T-cell (primary cell): ENCODE measurements at regions not wholly inside any gene's neighbourhood (a gene's known extent, or its start where the extent isn't known, plus 50 kb on each side); places are given as distances from the start of the nearest gene placed in this dataset.

Source experiments
- ATAC-seq, 4 experiments: fragments of 200-7000 bp in 3 of 4; fragments of 150-1000 bp in 1 of 4; cut with Tn5 transposase; replicated peaks in 1 of 4; 1 replicate in 3 of 4; 2 replicates in 1 of 4; pipeline ENCODE4 v1.10.0; 2021; ENCODE audit warnings: moderate library complexity in 3 of 4, mild to moderate bottlenecking in 2 of 4, moderate number of reproducible peaks in 1 of 4
- CTCF ChIA-PET, 2 donors: fragments of 300-600 bp; sonication (Branson Sonifier 250); formaldehyde crosslinking; loops; one replicate each; lab custom pipeline; 2022; ENCODE audit warnings: antibody characterized with exemption in 2 of 2; lab: Charles Lee
- POLR2A ChIA-PET, 2 donors: fragments of 300-600 bp; sonication (Branson Sonifier 250); formaldehyde crosslinking; loops; one replicate each; lab custom pipeline; 2022; ENCODE audit warnings: antibody characterized with exemption in 2 of 2; lab: Charles Lee
- DNase-seq, 35 experiments: peaks; one replicate each; pipeline versions ENCODE4 v3.0.0 to v3.0.0-alpha.2; 2013 to 2023
- H3K27ac ChIP-seq: one replicate; pipeline ENCODE4 v1.5.1; 2013; ENCODE audit warnings: low read length
- H3K27me3 ChIP-seq, 2 experiments: replicated peaks in 1 of 2; 1 replicate in 1 of 2; 2 replicates in 1 of 2; pipeline versions ENCODE4 v1.6.1 to v1.7.0; 2013; ENCODE audit warnings: low read length in 1 of 2, mixed read lengths in 1 of 2; ENCODE audit not compliant: control insufficient read depth in 2 of 2, insufficient read depth in 2 of 2; ENCODE audit errors: extremely low read depth in 1 of 2
- H3K36me3 ChIP-seq, 2 donors: 1 replicate in 1 of 2; 2 replicates in 1 of 2; pipeline versions ENCODE4 v1.6.1 to v1.7.0; 2013; ENCODE audit warnings: low read length in 1 of 2; ENCODE audit not compliant: control insufficient read depth in 2 of 2, insufficient read depth in 1 of 2; ENCODE audit errors: extremely low read depth in 1 of 2
- H3K4me1 ChIP-seq, 2 experiments: 1 replicate in 1 of 2; 2 replicates in 1 of 2; pipeline versions ENCODE4 v1.6.1 to v1.7.0; 2013; ENCODE audit warnings: low read length in 2 of 2, mixed read lengths in 1 of 2; ENCODE audit not compliant: insufficient read depth in 2 of 2, control insufficient read depth in 1 of 2; ENCODE audit errors: extremely low read depth in 1 of 2
- H3K4me3 ChIP-seq, 2 donors: 1 replicate in 1 of 2; 2 replicates in 1 of 2; pipeline versions ENCODE4 v1.5.1 to v1.7.0; 2013; ENCODE audit warnings: mild to moderate bottlenecking in 2 of 2, low read length in 1 of 2, moderate library complexity in 1 of 2; ENCODE audit not compliant: control insufficient read depth in 1 of 2; ENCODE audit errors: extremely low read depth in 1 of 2
- H3K9me3 ChIP-seq: 2 replicates; pipeline ENCODE4 v1.7.0; 2013
- H3K27ac Mint-ChIP-seq, 2 donors: one replicate each; pipeline ENCODE4 v1.8.0; 2020 to 2021; ENCODE audit warnings: mild to moderate bottlenecking in 2 of 2, mixed read lengths in 2 of 2
- H3K27me3 Mint-ChIP-seq, 2 donors: one replicate each; pipeline ENCODE4 v1.8.0; 2021 to 2022; ENCODE audit warnings: mixed read lengths in 2 of 2
- H3K36me3 Mint-ChIP-seq: one replicate; pipeline ENCODE4 v1.8.0; 2021; ENCODE audit warnings: mixed read lengths
- H3K4me1 Mint-ChIP-seq, 3 donors: one replicate each; pipeline ENCODE4 v1.8.0; 2020 to 2022; ENCODE audit warnings: mixed read lengths in 3 of 3, mild to moderate bottlenecking in 1 of 3
- H3K4me3 Mint-ChIP-seq, 3 donors: one replicate each; pipeline ENCODE4 v1.8.0; 2020 to 2022; ENCODE audit warnings: mild to moderate bottlenecking in 3 of 3, mixed read lengths in 3 of 3, moderate library complexity in 3 of 3
- H3K9me3 Mint-ChIP-seq, 3 donors: one replicate each; pipeline ENCODE4 v1.8.0; 2020 to 2022; ENCODE audit warnings: mixed read lengths in 3 of 3
- WGBS: methylation state at CpG from one replicate; pipeline ENCODE4 v1.1.5; 2013; ENCODE audit warnings: missing lambda C conversion rate; ENCODE audit not compliant: insufficient coverage; 5-methylcytosine and 5-hydroxymethylcytosine counted together

DNA sequence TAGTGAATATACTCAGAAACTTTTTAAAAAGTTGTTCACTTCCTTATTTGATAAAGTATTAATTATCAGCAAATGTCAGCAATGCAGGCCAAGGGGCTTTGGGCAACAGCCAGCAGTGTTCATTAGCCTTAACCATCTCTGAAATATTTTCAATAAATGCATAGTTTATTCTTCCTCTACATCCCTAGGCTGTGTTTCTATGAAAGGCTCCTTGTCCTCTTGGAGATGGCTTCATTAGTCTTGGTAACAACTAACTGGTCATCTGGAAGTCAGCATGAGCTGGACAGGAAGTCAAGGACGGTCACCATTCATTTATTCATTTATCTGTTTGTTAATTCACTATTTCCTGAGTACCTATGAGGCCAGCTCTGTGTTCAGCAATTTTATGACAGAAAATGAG lies 124.0 kb upstream of the TMEM132D start:
- ATAC-seq = no peak
- Histone ChIP-seq H3K27ac (no peak overlapping the region), H3K4me1 (no peaks in the 10 kb centered on the region), H3K36me3 (no peaks in the 10 kb centered on the region), H3K9me3 (no peaks in the 10 kb centered on the region), H3K4me3 (no peak overlapping the region), H3K27me3 (peaks cover 0 to 18% of the 10 kb centered on the region in 2 experiments)
- Mint-ChIP-seq H3K4me1 (no peaks in the 10 kb centered on the region), H3K27me3 (peaks cover 9% of the 10 kb centered on the region in 2 donors), H3K27ac (no peak overlapping the region), H3K9me3 (no peaks in the 10 kb centered on the region), H3K36me3 (no peaks in the 10 kb centered on the region), H3K4me3 (no peak overlapping the region)
- ChIA-PET CTCF (interaction anchor here in 1 of 2 donors (1.4 kb wide), 1 partner anchor 309 kb away, joined by 9 read pairs; no protein-coding TSS in a partner anchor), POLR2A (no interaction called here)
- no CpG with 5 or more reads among the region's 1 CpG for WGBS
- DNase-seq = no peak

DNA sequence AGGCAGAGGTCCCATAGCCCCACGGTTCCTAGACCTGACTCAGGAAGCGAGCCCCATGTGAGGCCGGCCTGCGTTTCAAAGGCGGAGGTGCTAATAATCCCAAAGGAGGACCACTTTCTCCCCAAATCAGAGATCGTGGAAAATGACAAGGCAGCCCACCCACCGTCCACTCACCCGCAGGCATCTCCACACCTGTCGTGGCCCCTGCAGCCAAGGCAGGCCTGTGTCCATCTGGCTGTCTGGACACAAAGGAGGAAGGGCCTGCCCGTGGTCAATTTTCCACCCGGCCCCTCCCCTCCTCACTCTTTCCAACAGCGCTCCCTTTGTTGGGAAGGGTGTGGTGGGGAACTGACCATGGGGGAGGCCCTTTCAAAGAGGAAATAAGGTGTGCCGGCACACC lies 125.3 kb upstream of the TMEM132D start:
- WGBS = 84% methylated on average over 8 of the region's 13 CpGs
- ChIA-PET POLR2A (no interaction called here), CTCF (no interaction called here)
- H3K4me3 ChIP-seq = no peak overlapping the region
- Mint-ChIP-seq H3K4me1 (no peaks in the 10 kb centered on the region), H3K4me3 (no peak overlapping the region), H3K36me3 (no peaks in the 10 kb centered on the region), H3K27me3 (peaks cover 9 to 14% of the 10 kb centered on the region in 2 donors), H3K9me3 (no peaks in the 10 kb centered on the region), H3K27ac (no peak overlapping the region)
- H3K9me3 ChIP-seq = no peaks in the 10 kb centered on the region
- no peaks in the 10 kb centered on the region for H3K36me3 ChIP-seq
- ATAC-seq (no peak), DNase-seq (no peak)
- H3K27ac ChIP-seq = no peak overlapping the region
- H3K27me3 ChIP-seq = peaks cover 0 to 18% of the 10 kb centered on the region in 2 experiments
- no peaks in the 10 kb centered on the region for H3K4me1 ChIP-seq

DNA sequence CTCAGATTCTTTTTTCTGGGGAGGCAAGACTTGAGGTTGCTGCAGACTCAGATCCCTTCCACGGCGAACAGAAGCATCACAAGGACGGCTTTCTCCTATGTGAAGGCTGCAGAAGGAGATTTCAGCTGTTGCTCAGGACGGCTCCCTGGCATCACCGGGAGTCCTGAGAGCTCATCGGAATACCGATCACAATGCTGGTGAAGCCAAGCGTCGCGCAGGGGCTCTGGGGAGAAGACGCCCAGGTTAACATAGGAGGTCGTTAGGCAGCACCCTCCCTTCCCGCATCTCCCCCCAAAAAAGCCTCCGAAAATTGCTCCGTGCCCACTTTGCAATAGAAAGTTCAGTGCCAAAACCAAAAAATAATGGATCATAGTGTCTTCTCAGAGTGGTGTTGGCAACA lies 127.2 kb upstream of the TMEM132D start:
- Mint-ChIP-seq H3K36me3 (no peaks in the 10 kb centered on the region), H3K27ac (no peak overlapping the region), H3K27me3 (peaks cover 14% of the 10 kb centered on the region in 2 donors), H3K4me3 (no peak overlapping the region), H3K4me1 (no peaks in the 10 kb centered on the region), H3K9me3 (no peaks in the 10 kb centered on the region)
- peaks cover 0 to 20% of the 10 kb centered on the region in 2 experiments for H3K27me3 ChIP-seq
- no peaks in the 10 kb centered on the region for H3K36me3 ChIP-seq
- ChIA-PET CTCF (interaction anchor here in 1 of 2 donors (0.5 to 0.7 kb wide), 2 partner anchors 99 to 249 kb away, joined by 3 read pairs; no protein-coding TSS in a partner anchor), POLR2A (no interaction called here)
- no peak for DNase-seq
- WGBS = 68% methylated on average over 9 of the region's 15 CpGs
- no peaks in the 10 kb centered on the region for H3K4me1 ChIP-seq
- H3K9me3 ChIP-seq = no peaks in the 10 kb centered on the region
- no peak overlapping the region for H3K27ac ChIP-seq
- H3K4me3 ChIP-seq = no peak overlapping the region
- no peak for ATAC-seq

- CTCF ChIA-PET = interaction anchor here (0.5 to 1.2 kb wide), 3 partner anchors 13 to 248 kb away, joined by 3 read pairs; no protein-coding TSS in a partner anchor
- WGBS = no CpG with 5 or more reads among the region's 12 CpGs
- no peak overlapping the region for H3K27ac Mint-ChIP-seq
- Histone ChIP-seq H3K27me3 (peaks cover 0 to 21% of the 10 kb centered on the region in 2 experiments), H3K27ac (no peak overlapping the region), H3K4me1 (no peaks in the 10 kb centered on the region), H3K36me3 (no peaks in the 10 kb centered on the region), H3K4me3 (no peak overlapping the region), H3K9me3 (no peaks in the 10 kb centered on the region)
- peaks cover 14% of the 10 kb centered on the region in 2 donors for H3K27me3 Mint-ChIP-seq
- DNase-seq (peak in 28 of 35 experiments; percentile 6 to 59 (median 38)), ATAC-seq (no peak)
- H3K4me3 Mint-ChIP-seq = no peak overlapping the region
- H3K4me1 Mint-ChIP-seq = no peaks in the 10 kb centered on the region
- H3K36me3 Mint-ChIP-seq = no peaks in the 10 kb centered on the region
- POLR2A ChIA-PET = no interaction called here
- H3K9me3 Mint-ChIP-seq = no peaks in the 10 kb centered on the region
Observed at GRCh38 chr12:130031571-130032189, 127.9 kb upstream of the TMEM132D start.

DNA sequence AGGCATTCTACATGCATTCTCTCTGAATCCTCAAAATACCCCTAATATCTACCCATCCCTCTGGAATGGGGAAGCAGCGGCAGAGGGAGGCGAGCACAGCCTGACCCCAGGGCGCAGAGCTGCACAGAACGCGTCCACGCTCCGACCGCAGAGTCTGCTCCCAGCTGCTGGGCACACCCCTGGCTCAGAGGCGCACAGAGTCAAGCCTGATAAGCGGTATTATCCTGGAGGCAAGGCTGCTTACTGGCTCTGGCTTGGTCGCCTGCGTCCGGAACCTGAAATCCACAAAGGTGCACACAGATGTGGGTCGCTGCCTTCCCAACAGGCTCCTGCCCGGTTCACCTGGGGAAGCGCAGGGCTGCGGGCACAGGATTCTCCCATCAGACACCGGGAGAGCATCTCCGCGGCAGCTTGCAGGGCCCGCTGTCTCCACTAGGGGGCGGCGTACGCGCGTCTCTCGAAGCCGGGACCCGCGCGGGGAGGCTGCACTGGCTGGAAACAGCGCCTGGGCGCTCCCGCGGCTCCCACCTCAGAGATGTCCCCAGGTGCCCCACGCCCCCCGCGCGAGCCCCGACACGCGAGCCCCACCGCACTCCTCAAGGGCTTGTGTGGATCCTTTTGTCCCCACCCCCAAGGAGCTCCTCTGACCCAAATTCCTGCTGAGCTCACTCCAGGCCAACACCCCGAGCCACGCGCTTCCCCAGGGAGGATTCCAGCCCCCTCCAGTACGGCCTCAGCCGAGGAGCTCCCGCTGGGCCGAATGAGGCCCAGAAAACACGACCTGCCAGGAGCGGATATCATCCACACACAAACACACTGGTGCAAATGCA lies 120.1 kb upstream of the FZD10 start:
- POLR2A ChIA-PET = no interaction called here
- 26% methylated on average over 52 of the region's 52 CpGs for WGBS
- peak in 22 of 35 experiments; percentile 4 to 47 (median 28) for DNase-seq
- no peaks in the 10 kb centered on the region for H3K9me3 ChIP-seq
- peaks cover 0 to 8% (median 0%) of the 10 kb centered on the region in 3 donors for H3K9me3 Mint-ChIP-seq
- H3K27me3 Mint-ChIP-seq = peaks cover 52 to 55% of the 10 kb centered on the region in 2 donors
- H3K27ac ChIP-seq = no peak overlapping the region
- no peak overlapping the region for H3K4me3 Mint-ChIP-seq
- H3K4me1 Mint-ChIP-seq = peaks cover 0 to 5% (median 0%) of the 10 kb centered on the region in 3 donors
- no peak for ATAC-seq
- peaks cover 2 to 36% of the 10 kb centered on the region in 2 experiments for H3K27me3 ChIP-seq
- H3K4me1 ChIP-seq = no peaks in the 10 kb centered on the region
- H3K27ac Mint-ChIP-seq = no peak overlapping the region
- no peaks in the 10 kb centered on the region for H3K36me3 ChIP-seq
- H3K36me3 Mint-ChIP-seq = no peaks in the 10 kb centered on the region
- no peak overlapping the region for H3K4me3 ChIP-seq
- CTCF ChIA-PET = interaction anchor here in 1 of 2 donors (1.0 to 1.3 kb wide), 2 partner anchors 292 to 293 kb away, joined by 3 to 5 read pairs; no protein-coding TSS in a partner anchor

- CTCF ChIA-PET = no interaction called here
- 75% methylated on average over 11 of the region's 13 CpGs for WGBS
Observed at GRCh38 chr12:130043685-130044406, 118.4 kb upstream of the FZD10 start.

More at GRCh38 chr12:130043685-130044406, 118.4 kb upstream of the FZD10 start:
- DNase-seq (no peak), ATAC-seq (no peak)
- H3K9me3 ChIP-seq = no peaks in the 10 kb centered on the region
- no peaks in the 10 kb centered on the region for H3K36me3 Mint-ChIP-seq
- H3K4me3 Mint-ChIP-seq = no peak overlapping the region
- POLR2A ChIA-PET = no interaction called here
- peaks cover 2 to 5% (median 3%) of the 10 kb centered on the region in 3 donors for H3K4me1 Mint-ChIP-seq
- H3K27ac ChIP-seq = no peak overlapping the region
- no peak overlapping the region for H3K4me3 ChIP-seq
- H3K27ac Mint-ChIP-seq = no peak overlapping the region
- peaks cover 49 to 52% of the 10 kb centered on the region in 2 donors for H3K27me3 Mint-ChIP-seq
- H3K9me3 Mint-ChIP-seq = peaks cover 0 to 8% (median 0%) of the 10 kb centered on the region in 3 donors
- H3K4me1 ChIP-seq = peaks cover 0 to 5% of the 10 kb centered on the region in 2 experiments
- H3K27me3 ChIP-seq = peaks cover 2 to 38% of the 10 kb centered on the region in 2 experiments
- no peaks in the 10 kb centered on the region for H3K36me3 ChIP-seq
